A549 (cell line): ENCODE measurements at regions not wholly inside any gene's neighbourhood (a gene's known extent, or its start where the extent isn't known, plus 50 kb on each side); places are given as distances from the start of the nearest gene placed in this dataset.

Experiments
- ATAC-seq, 2 experiments: fragments of 200-7000 bp in 1 of 2; fragments of >200 bp in 1 of 2; cut with Nextera tagmentation in 1 of 2; cut with Tn5 transposase in 1 of 2; 3 replicates each; pipeline versions ENCODE4 v1.8.0 to v1.9.1; 2018 to 2020; ENCODE audit warnings: mild to moderate bottlenecking in 1 of 2, moderate library complexity in 1 of 2
- CTCF ChIA-PET: fragments of 300-600 bp; sonication (Branson Sonifier 250); formaldehyde crosslinking; extraction: SDS; loops from one replicate; lab custom pipeline; 2021; ENCODE audit warnings: antibody characterized with exemption, inconsistent platforms; lab: Yijun Ruan, JAX
- POLR2A ChIA-PET: fragments of 350-600 bp; formaldehyde crosslinking; extraction: SDS; loops from one replicate; lab custom pipeline; 2021; ENCODE audit warnings: antibody characterized with exemption, inconsistent platforms; lab: Yijun Ruan, JAX
- DNase-seq, 2 experiments: peaks; one replicate each; pipeline versions ENCODE4 v3.0.0 to v3.0.0-alpha.2; 2011 to 2016; ENCODE audit warnings: low read depth in 1 of 2, low spot score in 1 of 2
- FAIRE-seq: peaks from 2 replicates; lab custom pipeline; 2011; peaks lifted over from hg19 to GRCh38; lab: Jason Lieb, UNC
- H3K27ac ChIP-seq, 2 experiments: fragments of >200 bp; sonication (Bioruptor Twin); formaldehyde crosslinking; 3 replicates each; pipeline ENCODE4 v1.5.1; 2016 to 2017
- H3K4me1 ChIP-seq: fragments of >200 bp; sonication (Bioruptor Twin); formaldehyde crosslinking; 3 replicates; pipeline ENCODE4 v1.6.1; 2016
- H3K4me2 ChIP-seq: fragments of >200 bp; sonication (Bioruptor Twin); formaldehyde crosslinking; 3 replicates; pipeline ENCODE4 v1.6.1; 2016
- H3K4me3 ChIP-seq: fragments of >200 bp; sonication (Bioruptor Twin); formaldehyde crosslinking; 3 replicates; pipeline ENCODE4 v1.5.1; 2016
- H3K9me3 ChIP-seq: fragments of >200 bp; sonication (Bioruptor Twin); formaldehyde crosslinking; 3 replicates; pipeline ENCODE4 v1.6.1; 2016
- BHLHE40 ChIP-seq: IDR thresholded peaks from 2 replicates; pipeline ENCODE4 v1.6.1; 2012; ENCODE audit warnings: low read depth, low read length, inconsistent platforms
- CBX2 ChIP-seq: fragments of 200-600 bp; sonication (generic); IDR thresholded peaks from 2 replicates; pipeline ENCODE4 v1.6.1; 2016; ENCODE audit warnings: low read depth, mild to moderate bottlenecking, borderline replicate concordance
- CBX8 ChIP-seq: fragments of 200-600 bp; sonication (generic); IDR thresholded peaks from 2 replicates; pipeline ENCODE4 v1.6.1; 2016
- CEBPB ChIP-seq, 2 experiments: fragments of >200 bp in 1 of 2; sonication (Bioruptor Twin) in 1 of 2; formaldehyde crosslinking in 1 of 2; IDR thresholded peaks; 2 replicates each; pipeline ENCODE4 v1.6.1; 2012 to 2016
- CHD4 ChIP-seq: fragments of 200-600 bp; sonication (generic); IDR thresholded peaks from 2 replicates; pipeline ENCODE4 v1.6.1; 2016; ENCODE audit warnings: antibody characterized with exemption, mild to moderate bottlenecking, borderline replicate concordance
- EHF ChIP-seq: fragments of 250-450 bp; sonication (Bioruptor Pico); IDR thresholded peaks from 2 replicates; pipeline ENCODE4 v1.5.0; 2020; ENCODE audit warnings: mild to moderate bottlenecking
- FOSL2 ChIP-seq, 2 experiments: fragments of 450-650 bp in 1 of 2; fragments of >200 bp in 1 of 2; sonication (Bioruptor Twin) in 1 of 2; formaldehyde crosslinking; IDR thresholded peaks; 2 replicates each; pipeline versions ENCODE4 v1.5.0 to v1.6.1; 2016 to 2020; ENCODE audit warnings: mild to moderate bottlenecking in 1 of 2, moderate library complexity in 1 of 2
- FOXS1 ChIP-seq: fragments of 250-450 bp; sonication (Bioruptor Pico); IDR thresholded peaks from 2 replicates; pipeline ENCODE4 v1.5.0; 2020; ENCODE audit warnings: mild to moderate bottlenecking, moderate library complexity
- JUNB ChIP-seq: fragments of >200 bp; sonication (Bioruptor Twin); formaldehyde crosslinking; IDR thresholded peaks from 2 replicates; pipeline ENCODE4 v1.6.1; 2016
- MAX ChIP-seq: IDR thresholded peaks from 2 replicates; pipeline ENCODE4 v1.6.1; 2012
- NR3C1 ChIP-seq: fragments of >200 bp; sonication (Bioruptor Twin); formaldehyde crosslinking; IDR thresholded peaks from 3 replicates; pipeline ENCODE4 v1.6.1; 2017
- SMC3 ChIP-seq: fragments of >200 bp; sonication (Bioruptor Twin); formaldehyde crosslinking; IDR thresholded peaks from 3 replicates; pipeline ENCODE4 v1.6.1; 2018; ENCODE audit warnings: inconsistent platforms
- TFCP2L1 ChIP-seq: fragments of 250-450 bp; sonication (Bioruptor Pico); IDR thresholded peaks from 2 replicates; pipeline ENCODE4 v1.5.0; 2021; ENCODE audit warnings: mild to moderate bottlenecking
- TP53 ChIP-seq: fragments of 250-450 bp; sonication (Bioruptor Pico); IDR thresholded peaks from 2 replicates; pipeline ENCODE4 v1.5.0; 2021; ENCODE audit warnings: mild to moderate bottlenecking, moderate library complexity
- ZC3H11A ChIP-seq: fragments of 450-650 bp; IDR thresholded peaks from 2 replicates; pipeline ENCODE4 v1.6.1; 2014; ENCODE audit warnings: antibody characterized with exemption, mild to moderate bottlenecking
- ZFP36 ChIP-seq: fragments of 450-650 bp; IDR thresholded peaks from 2 replicates; pipeline ENCODE4 v1.6.1; 2014; ENCODE audit warnings: borderline replicate concordance; ENCODE audit not compliant: partially characterized antibody
- ZSCAN20 ChIP-seq: fragments of 250-450 bp; sonication (Bioruptor Pico); IDR thresholded peaks from 2 replicates; pipeline ENCODE4 v1.8.0; 2022; ENCODE audit warnings: mild to moderate bottlenecking, moderate library complexity
- WGBS: methylation state at CpG from one replicate; pipeline ENCODE4 v1.1.6; 2017; ENCODE audit errors: missing lambda C conversion rate; 5-methylcytosine and 5-hydroxymethylcytosine counted together
- TF ChIP-seq, protein P1 (sequence below): fragments of 250-450 bp; sonication (Bioruptor Pico); IDR thresholded peaks from 2 replicates; pipeline ENCODE4 v1.5.0; 2021; ENCODE audit warnings: mild to moderate bottlenecking, moderate library complexity, borderline replicate concordance
- TF ChIP-seq, protein P2 (sequence below): fragments of 450-650 bp; IDR thresholded peaks from 2 replicates; pipeline ENCODE4 v1.6.1; 2014; ENCODE audit warnings: antibody characterized with exemption

- ATAC-seq = no peak
- CTCF ChIA-PET = no interaction called here
- no peak for TF ChIP-seq CEBPB (IDR thresholded peaks at IDR 0.05)
- TF ChIP-seq, protein P1, sequence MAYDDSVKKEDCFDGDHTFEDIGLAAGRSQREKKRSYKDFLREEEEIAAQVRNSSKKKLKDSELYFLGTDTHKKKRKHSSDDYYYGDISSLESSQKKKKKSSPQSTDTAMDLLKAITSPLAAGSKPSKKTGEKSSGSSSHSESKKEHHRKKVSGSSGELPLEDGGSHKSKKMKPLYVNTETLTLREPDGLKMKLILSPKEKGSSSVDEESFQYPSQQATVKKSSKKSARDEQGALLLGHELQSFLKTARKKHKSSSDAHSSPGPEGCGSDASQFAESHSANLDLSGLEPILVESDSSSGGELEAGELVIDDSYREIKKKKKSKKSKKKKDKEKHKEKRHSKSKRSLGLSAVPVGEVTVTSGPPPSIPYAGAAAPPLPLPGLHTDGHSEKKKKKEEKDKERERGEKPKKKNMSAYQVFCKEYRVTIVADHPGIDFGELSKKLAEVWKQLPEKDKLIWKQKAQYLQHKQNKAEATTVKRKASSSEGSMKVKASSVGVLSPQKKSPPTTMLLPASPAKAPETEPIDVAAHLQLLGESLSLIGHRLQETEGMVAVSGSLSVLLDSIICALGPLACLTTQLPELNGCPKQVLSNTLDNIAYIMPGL (CRISPR knock-in tag) = no peak
- no peak for TF ChIP-seq CHD4
- no peak for TF ChIP-seq NR3C1
- TF ChIP-seq MAX = no peak
- TF ChIP-seq JUNB = no peak
- no peak for TF ChIP-seq SMC3
- no peak for TF ChIP-seq CBX8
- TF ChIP-seq EHF (CRISPR knock-in tag) = no peak
- no peak for TF ChIP-seq ZSCAN20 (CRISPR knock-in tag)
- TF ChIP-seq CBX2 = no peak
- no peak for TF ChIP-seq TFCP2L1
- no peak for DNase-seq
- H3K9me3 ChIP-seq = no peaks in the 10 kb centered on the region
- no peak overlapping the region for H3K4me2 ChIP-seq
- no peaks in the 10 kb centered on the region for H3K4me1 ChIP-seq
- POLR2A ChIA-PET = no interaction called here
- WGBS = 88% methylated on average over 3 of the region's 3 CpGs
- no peak overlapping the region for H3K4me3 ChIP-seq
- FAIRE-seq = no peak
- no peak overlapping the region for H3K27ac ChIP-seq
Observed at GRCh38 chr16:79821911-79822310, 221.4 kb upstream of the MAF start.

DNA sequence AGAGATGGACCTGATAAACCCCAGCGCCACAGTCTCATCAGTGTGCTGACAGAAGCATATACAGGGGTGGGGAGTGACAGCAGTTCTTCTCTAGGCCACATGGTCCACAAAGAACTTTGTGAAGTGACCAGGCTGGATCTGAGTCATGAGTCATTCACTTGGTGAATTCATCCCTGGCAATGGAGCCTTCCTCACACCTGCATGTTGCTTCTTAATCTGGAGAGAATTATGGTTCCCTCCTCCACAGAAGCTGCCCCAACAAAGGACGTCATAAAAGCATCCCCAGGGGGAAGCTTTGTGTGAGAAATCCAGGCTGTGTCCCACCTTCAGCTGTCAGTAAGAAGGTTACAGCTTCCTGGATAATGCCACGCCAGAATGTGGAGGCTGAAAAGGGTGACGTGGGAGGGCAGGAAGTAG, 215.6 kb upstream of the MAF start:
- ChIA-PET CTCF (interaction anchor here (0.9 kb wide), 1 partner anchor 25 kb away, joined by 3 read pairs; no protein-coding TSS in a partner anchor), POLR2A (no interaction called here)
- 50% methylated on average over 4 of the region's 4 CpGs for WGBS
- DNase-seq = no peak
- Histone ChIP-seq H3K27ac (no peak overlapping the region), H3K9me3 (no peaks in the 10 kb centered on the region), H3K4me1 (no peaks in the 10 kb centered on the region)
- TF ChIP-seq BHLHE40 (no peak), ZSCAN20 (CRISPR knock-in tag) (no peak)
- TF ChIP-seq, all 56 proteins: peak for 0
- no peak overlapping the region for H3K4me3 ChIP-seq
- H3K4me2 ChIP-seq = no peak overlapping the region
- ATAC-seq (no peak), FAIRE-seq (no peak)

DNA sequence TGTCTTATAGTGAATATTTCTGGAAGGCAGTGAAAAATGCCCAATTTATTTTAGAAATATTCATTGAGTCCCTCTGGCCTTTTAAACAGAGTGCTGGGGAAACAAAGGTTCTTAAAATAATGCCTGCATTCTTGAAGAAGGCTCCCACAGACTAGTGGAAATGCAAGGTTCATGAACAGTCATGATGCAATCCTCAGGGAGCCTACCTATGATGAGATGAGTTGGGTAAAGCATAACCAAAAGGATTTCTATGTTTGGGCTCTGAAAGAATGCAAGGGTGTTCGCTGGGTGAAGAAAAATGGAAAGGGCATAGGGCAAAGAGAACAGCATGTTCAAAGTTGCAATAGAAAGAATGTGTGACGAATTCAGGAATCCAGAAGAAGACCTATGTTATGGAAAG, 214.5 kb upstream of the MAF start:
- WGBS = 20% methylated on average over 2 of the region's 2 CpGs
- no peak for FAIRE-seq
- H3K4me1 ChIP-seq = no peaks in the 10 kb centered on the region
- CTCF ChIA-PET = no interaction called here
- H3K4me2 ChIP-seq = no peak overlapping the region
- ATAC-seq = no peak
- no peaks in the 10 kb centered on the region for H3K9me3 ChIP-seq
- TF ChIP-seq, protein P2, sequence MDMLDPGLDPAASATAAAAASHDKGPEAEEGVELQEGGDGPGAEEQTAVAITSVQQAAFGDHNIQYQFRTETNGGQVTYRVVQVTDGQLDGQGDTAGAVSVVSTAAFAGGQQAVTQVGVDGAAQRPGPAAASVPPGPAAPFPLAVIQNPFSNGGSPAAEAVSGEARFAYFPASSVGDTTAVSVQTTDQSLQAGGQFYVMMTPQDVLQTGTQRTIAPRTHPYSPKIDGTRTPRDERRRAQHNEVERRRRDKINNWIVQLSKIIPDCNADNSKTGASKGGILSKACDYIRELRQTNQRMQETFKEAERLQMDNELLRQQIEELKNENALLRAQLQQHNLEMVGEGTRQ = no peak
- TF ChIP-seq CBX8 = no peak
- TF ChIP-seq CBX2 = no peak
- TF ChIP-seq ZFP36 = no peak
- TF ChIP-seq TP53 (CRISPR knock-in tag) = no peak
- no peak for TF ChIP-seq FOXS1
- POLR2A ChIA-PET = no interaction called here
- no peak for DNase-seq
- H3K27ac ChIP-seq = no peak overlapping the region
- H3K4me3 ChIP-seq = no peak overlapping the region

- ATAC-seq (no peak), DNase-seq (no peak)
- Histone ChIP-seq H3K27ac (no peak overlapping the region), H3K4me3 (no peak overlapping the region)
- POLR2A ChIA-PET = no interaction called here
- WGBS = 62% methylated on average over 2 of the region's 2 CpGs
- TF ChIP-seq ZC3H11A (no peak), FOSL2 (IDR thresholded peaks at IDR 0.05) (no peak), FOSL2 (CRISPR knock-in tag; IDR thresholded peaks at IDR 0.05) (no peak), CEBPB (IDR thresholded peaks at IDR 0.05) (no peak), TFCP2L1 (no peak), MAX (no peak)
- TF ChIP-seq, all 56 proteins: peak for 0
- no peaks in the 10 kb centered on the region for H3K4me1 ChIP-seq
- no peaks in the 10 kb centered on the region for H3K9me3 ChIP-seq
- CTCF ChIA-PET = no interaction called here
- FAIRE-seq = no peak
- H3K4me2 ChIP-seq = no peak overlapping the region
Observed at GRCh38 chr16:79814124-79814523, 213.6 kb upstream of the MAF start.
